Neuron (in vitro differentiated cells): ENCODE measurements at regions not wholly inside any gene's neighbourhood (a gene's known extent, or its start where the extent isn't known, plus 50 kb on each side); places are given as distances from the start of the nearest gene placed in this dataset.

Experiments used
- H2AFZ ChIP-seq: one replicate; pipeline ENCODE4 v1.6.1; 2013; ENCODE audit warnings: low read depth, mild to moderate bottlenecking, inconsistent platforms, low read length, moderate library complexity
- H3K27me3 ChIP-seq: one replicate; pipeline ENCODE4 v1.6.1; 2013; ENCODE audit warnings: low read length; ENCODE audit not compliant: insufficient read depth
- H3K36me3 ChIP-seq: one replicate; pipeline ENCODE4 v1.6.1; 2013; ENCODE audit warnings: low read length; ENCODE audit not compliant: insufficient read depth
- H3K4me1 ChIP-seq: one replicate; pipeline ENCODE4 v1.6.1; 2013; ENCODE audit warnings: low read length; ENCODE audit not compliant: insufficient read depth
- H3K4me3 ChIP-seq: 2 replicates; pipeline ENCODE4 v1.5.1; 2013; ENCODE audit warnings: mild to moderate bottlenecking, low read length, moderate library complexity
- H3K9me3 ChIP-seq: one replicate; pipeline ENCODE4 v1.6.1; 2013; ENCODE audit warnings: low read length

GRCh38 chr7:115721293-115722217, 309.0 kb downstream of the TFEC start:
- Histone ChIP-seq H2AFZ (no peak overlapping the region), H3K4me1 (no peaks in the 10 kb centered on the region), H3K9me3 (no peaks in the 10 kb centered on the region), H3K4me3 (no peak overlapping the region), H3K27me3 (no peaks in the 10 kb centered on the region), H3K36me3 (no peaks in the 10 kb centered on the region)

DNA sequence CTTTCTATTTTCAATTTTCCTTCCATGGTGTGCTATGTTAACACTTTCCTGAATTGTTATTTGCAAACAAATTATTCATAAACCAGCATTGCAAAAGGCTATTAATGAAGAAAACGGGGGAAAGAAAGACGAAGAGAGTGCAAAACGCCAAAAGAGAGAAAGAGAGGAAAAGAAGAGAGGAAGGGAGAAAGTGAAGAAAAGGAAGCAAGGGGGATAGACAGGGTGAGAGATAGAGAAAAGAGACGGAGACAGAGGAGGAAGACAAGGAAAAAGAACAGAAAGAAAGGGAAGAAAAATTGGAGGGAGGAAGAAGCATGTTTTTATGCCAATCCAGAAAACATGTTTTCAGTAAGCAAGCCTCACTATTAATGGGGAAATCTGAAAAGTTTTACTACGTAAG, 310.6 kb downstream of the TFEC start:
- H3K4me3 ChIP-seq, result no peak overlapping the region
- H3K9me3 ChIP-seq, result no peaks in the 10 kb centered on the region
- H3K4me1 ChIP-seq, result no peaks in the 10 kb centered on the region
- no peaks in the 10 kb centered on the region for H3K36me3 ChIP-seq
- no peak overlapping the region for H2AFZ ChIP-seq
- no peaks in the 10 kb centered on the region for H3K27me3 ChIP-seq

GRCh38 chr7:115709664-115710063, 320.9 kb downstream of the TFEC start:
- H3K9me3 ChIP-seq, result no peaks in the 10 kb centered on the region
- H3K4me3 ChIP-seq, result no peak overlapping the region
- H3K36me3 ChIP-seq, result no peaks in the 10 kb centered on the region
- H2AFZ ChIP-seq, result no peak overlapping the region
- H3K27me3 ChIP-seq, result no peaks in the 10 kb centered on the region
- H3K4me1 ChIP-seq, result peaks cover 14% of the 10 kb centered on the region

DNA sequence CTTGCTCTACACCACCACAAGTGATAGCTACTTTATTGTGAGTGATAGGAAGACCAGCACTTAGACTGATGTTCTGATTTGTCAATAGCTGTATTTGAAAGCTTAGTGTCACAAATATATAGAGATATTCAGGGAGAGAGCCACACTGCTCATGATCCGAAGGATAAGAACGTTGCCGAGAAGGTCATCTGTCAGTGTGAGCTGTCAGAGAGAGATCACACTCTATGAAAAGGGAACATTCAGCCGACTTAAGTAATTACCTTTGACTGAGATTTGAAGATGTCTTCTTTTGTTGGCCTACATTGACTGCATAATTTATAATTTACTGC, 322.6 kb downstream of the TFEC start:
- H3K4me1 ChIP-seq, result peaks cover 14% of the 10 kb centered on the region
- peak overlapping the region; percentile 27 for H2AFZ ChIP-seq
- no peaks in the 10 kb centered on the region for H3K27me3 ChIP-seq
- no peaks in the 10 kb centered on the region for H3K9me3 ChIP-seq
- H3K36me3 ChIP-seq, result no peaks in the 10 kb centered on the region
- H3K4me3 ChIP-seq, result no peak overlapping the region

DNA sequence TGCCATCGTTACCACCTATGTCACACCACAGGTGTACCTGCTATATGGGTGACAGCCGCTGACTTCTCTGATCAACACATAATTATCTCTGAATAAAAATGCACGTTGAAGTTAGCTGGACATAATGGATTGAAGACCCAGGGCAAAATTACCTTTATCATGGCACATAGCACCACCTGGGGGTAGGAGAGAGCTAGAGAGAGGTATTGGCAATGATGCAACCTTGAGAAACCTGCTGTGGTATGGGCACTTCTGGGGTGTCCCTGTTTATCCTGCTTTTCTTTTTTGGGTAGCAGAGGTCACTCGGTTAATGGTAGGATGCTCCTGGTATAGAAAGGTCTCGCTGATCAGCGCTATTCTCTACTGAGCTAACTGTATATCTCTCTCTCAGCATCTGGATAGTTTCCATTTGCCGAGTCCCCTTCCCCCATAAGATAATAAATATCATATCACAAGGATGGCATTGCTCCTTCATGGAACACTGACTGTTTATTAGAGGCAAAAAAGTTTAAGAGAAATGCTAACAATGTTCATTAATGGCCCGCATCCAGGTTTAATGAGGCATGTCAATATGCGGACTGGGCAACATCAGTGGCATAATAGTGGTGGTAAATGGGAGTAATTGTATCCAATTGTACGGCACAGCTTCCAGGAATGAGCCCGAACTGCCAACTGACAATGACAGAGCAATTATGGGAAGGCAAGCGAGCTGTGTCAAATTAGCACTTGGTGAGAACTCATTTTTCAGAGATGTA, 323.1 kb downstream of the TFEC start:
- Histone ChIP-seq H2AFZ (peak overlapping the region; percentile 27), H3K27me3 (no peaks in the 10 kb centered on the region), H3K4me1 (peaks cover 14% of the 10 kb centered on the region), H3K4me3 (no peak overlapping the region), H3K36me3 (no peaks in the 10 kb centered on the region), H3K9me3 (no peaks in the 10 kb centered on the region)

- no peaks in the 10 kb centered on the region for H3K27me3 ChIP-seq
- no peaks in the 10 kb centered on the region for H3K9me3 ChIP-seq
- no peak overlapping the region for H2AFZ ChIP-seq
- no peaks in the 10 kb centered on the region for H3K36me3 ChIP-seq
- no peak overlapping the region for H3K4me3 ChIP-seq
- peaks cover 14% of the 10 kb centered on the region for H3K4me1 ChIP-seq
These were observed 325.7 kb downstream of the TFEC start for GRCh38 chr7:115704884-115705283.

- Histone ChIP-seq H2AFZ (no peak overlapping the region), H3K36me3 (no peaks in the 10 kb centered on the region), H3K4me3 (no peak overlapping the region), H3K9me3 (no peaks in the 10 kb centered on the region), H3K27me3 (no peaks in the 10 kb centered on the region), H3K4me1 (no peaks in the 10 kb centered on the region)
These were observed 329.4 kb downstream of the TFEC start for GRCh38 chr7:115701141-115701540.

DNA sequence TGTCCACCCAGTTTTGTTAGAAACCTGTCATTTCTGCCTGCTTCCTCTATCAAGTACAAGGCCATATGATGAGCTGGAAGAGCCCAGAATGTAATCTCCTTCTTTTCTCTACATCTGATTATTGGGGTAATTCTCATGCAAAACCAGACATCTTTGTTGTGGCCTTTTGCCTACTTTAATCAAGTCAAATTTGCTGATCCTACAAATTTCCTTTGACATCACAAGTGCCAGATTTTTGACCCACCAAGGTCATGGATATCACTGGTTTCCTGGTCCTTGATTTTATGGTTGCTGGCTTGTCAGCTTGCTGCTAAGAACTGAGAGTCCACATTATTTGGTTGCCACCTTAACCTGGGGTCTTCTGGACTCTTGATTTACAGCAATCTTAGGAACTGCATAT, 336.1 kb downstream of the TFEC start:
- Histone ChIP-seq H3K4me1 (no peaks in the 10 kb centered on the region), H2AFZ (no peak overlapping the region), H3K4me3 (no peak overlapping the region), H3K36me3 (no peaks in the 10 kb centered on the region), H3K27me3 (no peaks in the 10 kb centered on the region), H3K9me3 (no peaks in the 10 kb centered on the region)

DNA sequence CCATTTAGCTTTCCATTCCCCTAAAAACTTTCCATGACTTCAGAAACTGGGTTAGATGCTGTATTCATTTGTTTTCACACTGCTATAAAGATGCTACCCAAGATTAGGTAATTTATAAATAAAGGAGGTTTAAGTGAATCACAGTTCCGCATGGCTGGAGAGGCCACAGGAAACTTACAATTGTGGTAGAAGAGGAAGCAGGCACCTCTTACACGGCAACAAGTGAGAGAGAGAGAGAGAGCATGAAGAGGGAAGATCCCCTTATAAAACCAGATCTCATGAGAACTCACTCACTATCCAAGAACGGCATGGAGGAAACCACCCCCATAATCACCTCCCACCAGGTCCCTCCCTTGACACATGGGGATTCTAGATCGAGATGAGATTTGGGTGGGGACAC, 336.8 kb downstream of the TFEC start:
- Histone ChIP-seq H3K36me3 (no peaks in the 10 kb centered on the region), H3K4me3 (no peak overlapping the region), H3K4me1 (no peaks in the 10 kb centered on the region), H3K9me3 (no peaks in the 10 kb centered on the region), H2AFZ (no peak overlapping the region), H3K27me3 (no peaks in the 10 kb centered on the region)

DNA sequence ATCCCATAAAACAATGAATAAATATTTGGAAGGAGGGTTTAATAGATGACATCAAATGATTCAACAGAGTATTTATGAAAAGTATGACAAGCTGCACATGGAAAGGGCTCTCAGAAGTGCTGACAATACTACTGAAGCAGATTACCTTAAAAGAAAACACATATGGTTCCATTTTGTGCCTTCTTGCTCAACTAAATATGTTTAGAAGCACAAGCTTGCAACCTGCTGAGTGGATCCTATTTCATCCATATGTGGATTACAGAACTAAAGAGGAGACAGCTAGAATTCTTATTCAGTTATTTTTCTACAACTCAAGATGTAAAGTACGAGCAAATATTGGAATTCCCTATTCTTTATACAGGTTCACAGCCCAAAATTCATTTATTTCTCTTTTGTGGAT, 340.6 kb downstream of the TFEC start:
- H3K4me1 ChIP-seq, result no peaks in the 10 kb centered on the region
- no peaks in the 10 kb centered on the region for H3K9me3 ChIP-seq
- no peaks in the 10 kb centered on the region for H3K36me3 ChIP-seq
- H3K4me3 ChIP-seq, result no peak overlapping the region
- no peaks in the 10 kb centered on the region for H3K27me3 ChIP-seq
- H2AFZ ChIP-seq, result no peak overlapping the region

DNA sequence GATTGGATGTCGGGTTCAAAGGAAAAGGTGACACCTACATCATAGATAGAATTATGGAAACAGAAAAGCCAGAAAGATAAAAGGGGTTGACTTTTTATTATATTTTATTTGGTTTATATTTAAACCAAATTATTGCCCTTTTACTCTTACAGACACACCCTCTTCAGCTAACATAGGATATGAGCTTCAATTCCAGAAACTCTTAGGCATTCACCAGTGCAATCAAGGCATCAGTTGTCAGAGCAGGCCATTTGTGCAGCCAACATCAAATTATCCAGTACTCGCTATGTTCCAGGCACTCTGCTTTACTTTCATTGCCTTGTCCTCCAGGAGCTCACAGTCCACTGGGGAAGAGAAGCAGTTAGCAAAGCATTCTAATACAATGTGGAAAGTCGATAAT, 347.5 kb downstream of the TFEC start:
- H3K9me3 ChIP-seq, result no peaks in the 10 kb centered on the region
- H3K36me3 ChIP-seq, result no peaks in the 10 kb centered on the region
- H3K4me1 ChIP-seq, result peaks cover under 1% of the 10 kb centered on the region
- no peaks in the 10 kb centered on the region for H3K27me3 ChIP-seq
- H2AFZ ChIP-seq, result no peak overlapping the region
- H3K4me3 ChIP-seq, result no peak overlapping the region

DNA sequence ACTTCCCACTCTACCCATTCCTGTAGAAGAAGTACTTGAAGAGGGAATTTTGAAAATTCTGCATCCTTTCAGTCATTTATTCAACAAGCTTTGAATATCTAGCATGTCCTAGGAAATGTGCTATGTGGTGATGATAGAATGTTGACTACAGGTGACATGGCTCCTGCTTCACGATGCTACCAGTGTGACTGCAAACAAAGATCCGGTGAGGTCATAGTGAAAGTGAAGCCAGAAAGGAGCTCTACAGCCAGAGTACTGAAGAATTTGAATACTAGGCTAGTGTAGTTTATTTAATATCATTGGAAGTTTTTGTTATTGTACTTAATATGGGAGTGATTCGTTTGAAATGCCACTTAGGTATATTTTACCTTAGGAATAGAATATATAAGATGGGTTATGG, 348.1 kb downstream of the TFEC start:
- no peak overlapping the region for H3K4me3 ChIP-seq
- H3K4me1 ChIP-seq, result peaks cover 3% of the 10 kb centered on the region

GRCh38 chr7:115680921-115681320, 349.6 kb downstream of the TFEC start:
- H3K4me1 ChIP-seq, result peaks cover 8% of the 10 kb centered on the region
- H2AFZ ChIP-seq, result no peak overlapping the region
- H3K9me3 ChIP-seq, result no peaks in the 10 kb centered on the region
- no peaks in the 10 kb centered on the region for H3K27me3 ChIP-seq
- H3K4me3 ChIP-seq, result no peak overlapping the region
- no peaks in the 10 kb centered on the region for H3K36me3 ChIP-seq

More for the DNA sequence above, 348.1 kb downstream of the TFEC start:
- no peaks in the 10 kb centered on the region for H3K27me3 ChIP-seq
- H3K36me3 ChIP-seq, result no peaks in the 10 kb centered on the region
- no peaks in the 10 kb centered on the region for H3K9me3 ChIP-seq
- no peak overlapping the region for H2AFZ ChIP-seq
